GM19324 (cell line): ENCODE measurements at regions not wholly inside any gene's neighbourhood (a gene's known extent, or its start where the extent isn't known, plus 50 kb on each side); places are given as distances from the start of the nearest gene placed in this dataset.

Experiments used
- ATAC-seq: cut with Tn5 transposase; IDR thresholded peaks from one replicate; pipeline ENCODE4 v1.9.1; 2021; ENCODE audit warnings: mild to moderate bottlenecking, moderate library complexity; ENCODE audit not compliant: unreplicated experiment, low FRiP score

DNA sequence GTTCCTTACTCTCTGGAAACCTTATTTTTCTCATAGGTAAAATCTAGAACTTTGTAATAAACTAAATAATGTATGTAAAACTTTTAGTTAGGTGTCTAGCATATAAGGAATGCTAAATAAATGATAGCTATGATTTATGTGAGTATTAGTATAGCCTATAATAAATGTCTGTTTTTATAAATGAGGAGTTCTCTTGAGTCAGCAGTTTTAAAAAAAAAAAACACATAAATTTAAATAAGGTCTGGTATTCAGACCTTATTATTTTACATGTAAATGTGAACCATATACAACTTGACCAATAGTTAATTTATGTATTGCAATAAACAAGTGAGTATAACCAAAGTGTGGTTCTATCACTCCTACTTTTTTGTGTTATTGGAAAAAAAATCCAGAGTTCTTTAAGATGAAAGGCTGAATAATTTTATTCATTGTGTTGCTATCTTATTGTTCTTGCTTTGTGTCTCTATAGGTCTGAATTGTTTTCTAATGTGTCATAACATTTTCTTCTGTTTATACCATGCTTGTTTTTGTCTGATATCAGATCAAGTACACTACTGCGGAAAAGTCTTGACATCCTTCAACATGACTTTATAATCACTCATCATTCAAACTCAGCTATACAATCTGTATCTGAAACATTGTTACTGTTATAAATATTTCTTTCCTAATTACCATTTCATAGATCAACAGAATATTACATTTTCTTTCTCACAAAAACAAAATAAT lies 115.7 kb downstream of the RASSF9 start:
- no peak for ATAC-seq

- no peak for ATAC-seq
These were observed 110.2 kb downstream of the RASSF9 start for GRCh38 chr12:85725991-85726390.

DNA sequence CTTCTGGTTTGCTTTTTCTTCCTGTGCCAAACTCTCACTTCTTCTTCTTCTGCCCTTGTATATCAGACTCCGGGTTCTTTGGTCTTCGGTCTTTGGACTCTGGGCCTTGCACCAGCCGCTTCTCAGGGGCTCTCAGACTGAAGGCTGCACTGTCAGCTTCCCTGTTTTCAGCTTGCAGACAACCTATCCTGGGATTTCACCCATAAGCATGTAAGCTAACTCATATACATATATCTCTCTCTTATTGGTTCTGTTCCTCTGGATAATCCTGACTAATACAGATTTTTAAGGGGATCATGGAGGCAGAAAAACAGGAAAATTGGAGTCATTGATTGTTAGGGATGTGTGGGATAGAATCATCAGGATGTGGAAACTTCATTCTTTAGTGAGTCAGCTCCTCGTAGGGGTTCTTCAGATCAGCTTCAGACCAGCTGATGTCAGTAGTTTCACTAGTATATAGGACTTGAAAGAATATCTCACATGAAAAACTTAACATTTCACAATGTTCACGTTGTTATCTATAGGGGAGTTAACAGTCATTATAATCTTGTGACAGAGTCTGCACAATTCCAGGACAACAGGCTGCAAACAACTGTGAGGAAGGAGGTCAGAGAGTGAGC lies 102.9 kb downstream of the RASSF9 start:
- ATAC-seq: no peak

GRCh38 chr12:85733984-85734383 lies 102.2 kb downstream of the RASSF9 start:
- ATAC-seq: no peak

DNA sequence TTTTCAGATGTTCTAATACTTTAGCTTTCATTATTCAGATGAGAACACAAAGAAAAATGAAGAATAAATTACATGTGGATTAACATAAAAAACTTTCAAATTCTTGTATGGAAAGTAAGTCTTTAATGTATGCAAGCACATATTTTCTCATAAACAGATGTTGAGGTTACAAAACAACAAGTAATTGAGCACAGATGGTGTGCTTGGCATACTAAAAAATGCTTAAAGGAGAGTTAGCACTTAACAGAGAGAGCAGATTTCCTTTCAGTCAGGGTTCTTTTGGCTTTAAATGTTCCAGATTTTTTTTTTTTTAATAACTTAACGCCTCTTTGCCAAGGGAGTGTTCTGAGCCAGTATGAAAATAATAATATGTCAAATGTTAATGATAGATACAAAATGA lies 96.0 kb downstream of the RASSF9 start:
- no peak for ATAC-seq

- no peak for ATAC-seq
These were observed 95.2 kb downstream of the RASSF9 start for GRCh38 chr12:85741046-85741445.

GRCh38 chr12:85747941-85748495 lies 88.2 kb downstream of the RASSF9 start:
- no peak for ATAC-seq
